GM21723 (cell line): ENCODE measurements at regions not wholly inside any gene's neighbourhood (a gene's known extent, or its start where the extent isn't known, plus 50 kb on each side); places are given as distances from the start of the nearest gene placed in this dataset.

Experiments used
- ATAC-seq: cut with Tn5 transposase; IDR thresholded peaks from one replicate; pipeline ENCODE4 v1.9.1; 2021; ENCODE audit warnings: mild to moderate bottlenecking, moderate library complexity; ENCODE audit not compliant: unreplicated experiment

GRCh38 chr6:82629921-82630320 is 266.3 kb downstream of the TPBG start:
- ATAC-seq, result no peak

- ATAC-seq, result no peak
These were observed 278.1 kb downstream of the TPBG start for GRCh38 chr6:82641677-82642076.

- ATAC-seq, result no peak
These were observed 282.1 kb downstream of the TPBG start for GRCh38 chr6:82645536-82646230.

DNA sequence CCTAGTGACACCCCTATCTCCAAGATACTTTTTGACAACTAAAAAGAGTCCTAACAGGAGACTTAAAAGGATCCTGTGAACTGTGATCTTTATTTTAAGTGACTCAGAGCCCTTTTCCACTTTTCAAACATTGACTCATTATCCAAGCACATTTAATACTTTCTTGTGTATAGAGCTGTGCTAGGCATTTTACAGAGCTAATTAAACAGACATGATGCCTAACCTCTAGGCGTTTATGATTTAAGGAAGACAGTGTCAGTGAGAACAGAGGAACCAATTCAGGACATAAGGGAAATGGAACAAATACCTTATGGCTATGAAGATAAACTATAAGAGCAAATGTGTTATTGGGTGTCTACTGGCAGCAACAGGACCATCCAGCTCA is 282.6 kb downstream of the TPBG start:
- no peak for ATAC-seq

- no peak for ATAC-seq
These were observed 288.3 kb downstream of the TPBG start for GRCh38 chr6:82651845-82652335.

GRCh38 chr6:82679232-82679631 is 315.6 kb downstream of the TPBG start:
- no peak for ATAC-seq

- ATAC-seq, result no peak
These were observed 316.6 kb downstream of the TPBG start for GRCh38 chr6:82680192-82680591.

- no peak for ATAC-seq
These were observed 317.6 kb downstream of the TPBG start for GRCh38 chr6:82681119-82681714.

- ATAC-seq, result no peak
These were observed 323.1 kb downstream of the TPBG start for GRCh38 chr6:82686719-82687118.

GRCh38 chr6:82687855-82688254 is 324.2 kb downstream of the TPBG start:
- ATAC-seq, result no peak

GRCh38 chr6:82690283-82690682 is 326.7 kb downstream of the TPBG start:
- no peak for ATAC-seq

DNA sequence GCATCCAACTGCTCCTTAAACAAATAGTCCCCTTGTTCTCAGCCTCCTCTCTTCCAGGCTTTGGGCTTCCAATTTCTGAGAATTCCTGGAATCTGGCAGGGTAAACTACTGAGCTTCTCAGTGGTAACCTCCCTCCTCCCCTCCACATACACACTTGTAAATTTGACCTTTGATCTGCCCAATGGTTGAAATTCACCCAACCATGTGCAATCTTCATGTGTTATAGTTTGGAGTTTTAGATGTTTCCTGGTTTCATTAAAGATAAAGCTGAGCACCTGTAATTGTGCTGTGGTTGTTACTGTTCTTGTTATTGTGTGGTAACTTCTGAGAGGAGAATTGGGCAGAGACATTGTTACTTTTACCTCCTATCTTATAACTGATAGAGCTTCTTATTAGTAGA is 328.4 kb downstream of the TPBG start:
- ATAC-seq, result no peak

DNA sequence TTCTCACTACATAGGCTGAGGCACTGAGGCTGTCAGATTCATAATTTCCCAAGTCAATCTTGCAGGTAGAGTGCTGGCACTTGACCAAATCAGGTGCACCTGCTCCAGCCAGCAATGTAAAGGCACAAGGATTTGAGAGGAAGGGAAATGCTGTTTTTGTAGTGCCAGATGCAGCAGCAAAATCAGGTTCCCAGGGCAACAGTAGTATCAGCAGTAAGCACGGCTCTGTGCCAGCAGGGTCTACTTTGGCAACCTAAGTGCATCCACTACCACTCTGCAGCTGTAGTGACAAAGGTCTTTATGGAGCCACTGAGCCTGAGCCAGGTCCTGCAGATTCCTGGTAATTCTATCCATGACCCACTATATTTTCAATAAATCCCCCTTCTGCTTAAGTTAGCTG is 329.5 kb downstream of the TPBG start:
- ATAC-seq, result no peak

DNA sequence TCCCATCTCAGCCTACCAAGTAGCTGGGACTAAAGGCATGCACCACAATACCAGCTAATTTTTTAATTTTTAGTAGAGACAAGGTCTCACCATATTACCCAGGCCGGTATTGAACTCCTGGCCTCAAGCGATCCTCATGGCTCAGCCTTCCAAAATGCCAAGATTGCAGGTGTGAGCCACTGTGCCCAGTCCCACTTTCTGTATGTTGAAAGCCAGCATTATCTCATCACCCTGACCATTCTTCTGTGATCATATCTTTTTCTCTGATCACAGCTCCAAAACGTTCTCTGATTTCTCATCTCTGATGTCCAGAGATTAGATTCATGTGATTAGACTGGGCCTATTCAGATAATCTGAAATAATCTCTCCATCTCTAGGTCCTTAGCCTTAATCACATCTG is 337.7 kb downstream of the TPBG start:
- ATAC-seq, result no peak

DNA sequence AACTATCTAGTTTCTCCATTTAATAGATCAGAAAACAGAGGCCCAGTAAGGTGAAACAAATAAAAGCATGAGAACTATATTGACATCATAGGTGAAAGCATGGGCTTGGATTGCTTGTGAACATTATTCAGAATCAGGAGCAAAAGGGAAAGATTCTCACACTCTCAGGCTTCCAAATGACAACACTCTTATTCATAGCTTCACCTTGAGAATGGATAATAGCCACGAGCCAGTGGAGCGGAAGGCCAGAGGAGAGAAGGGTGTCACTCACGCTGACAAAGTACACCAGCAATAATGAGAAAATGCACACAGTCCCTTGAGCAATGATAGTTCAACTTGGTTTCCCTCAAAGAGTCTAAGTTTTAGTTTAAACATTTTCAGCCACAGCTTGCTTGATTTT is 339.0 kb downstream of the TPBG start:
- no peak for ATAC-seq

DNA sequence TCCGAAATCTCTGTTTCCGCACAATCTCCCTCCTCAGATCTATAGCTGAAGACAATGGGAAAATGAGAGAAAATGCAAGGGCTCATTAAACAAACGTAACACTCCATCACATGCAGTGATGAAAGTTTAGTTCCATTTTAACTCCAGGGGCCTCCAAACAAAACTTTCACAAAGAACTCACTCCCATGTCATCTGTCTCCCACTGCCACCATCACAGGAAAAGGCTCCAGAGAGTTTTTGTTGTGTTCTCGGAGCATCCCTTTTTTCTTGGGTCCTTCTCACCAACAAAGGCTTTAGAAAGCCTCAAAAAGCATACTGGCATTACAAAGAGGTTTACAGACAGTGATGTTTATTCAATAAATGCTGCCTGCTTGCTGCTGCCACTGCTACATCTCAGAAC is 339.6 kb downstream of the TPBG start:
- no peak for ATAC-seq

GRCh38 chr6:82704045-82704444 is 340.4 kb downstream of the TPBG start:
- ATAC-seq, result no peak

- no peak for ATAC-seq
These were observed 342.0 kb downstream of the TPBG start for GRCh38 chr6:82705579-82705978.

DNA sequence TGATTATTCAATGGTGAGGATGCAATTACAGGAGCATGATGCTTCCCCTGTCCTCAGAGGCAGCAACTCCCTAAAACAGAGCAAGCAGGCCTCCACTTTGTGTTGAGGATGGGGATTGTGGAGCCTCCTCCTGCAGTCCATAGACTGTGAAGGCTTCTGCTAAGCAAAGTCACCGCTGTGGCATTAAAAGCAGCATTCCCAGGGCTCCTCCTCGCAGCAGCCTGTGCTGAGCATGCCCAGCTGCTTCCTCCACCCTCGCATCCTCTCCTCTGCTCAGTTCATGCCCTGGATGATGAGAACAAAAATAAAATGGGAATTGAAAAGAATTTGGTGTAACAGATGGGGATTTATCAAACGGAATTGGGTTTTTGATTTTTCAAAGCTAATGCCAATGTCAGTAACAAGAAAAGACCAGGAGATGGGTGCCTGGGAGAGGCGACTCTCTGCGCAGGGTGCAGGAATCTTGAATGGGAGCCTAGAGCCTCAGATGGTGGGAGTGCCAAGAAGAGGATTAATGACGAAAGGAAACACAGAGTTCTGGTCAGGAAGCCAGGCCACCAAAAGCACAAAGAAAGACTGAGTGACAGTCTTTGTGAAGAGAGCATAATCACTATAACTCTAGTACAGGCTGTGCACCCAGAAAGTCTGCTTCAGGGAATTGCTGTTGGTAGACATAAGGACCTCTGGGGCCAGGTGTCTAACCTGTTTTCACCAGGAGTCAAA is 347.6 kb downstream of the TPBG start:
- no peak for ATAC-seq

- no peak for ATAC-seq
These were observed 348.4 kb downstream of the TPBG start for GRCh38 chr6:82711971-82712370.

DNA sequence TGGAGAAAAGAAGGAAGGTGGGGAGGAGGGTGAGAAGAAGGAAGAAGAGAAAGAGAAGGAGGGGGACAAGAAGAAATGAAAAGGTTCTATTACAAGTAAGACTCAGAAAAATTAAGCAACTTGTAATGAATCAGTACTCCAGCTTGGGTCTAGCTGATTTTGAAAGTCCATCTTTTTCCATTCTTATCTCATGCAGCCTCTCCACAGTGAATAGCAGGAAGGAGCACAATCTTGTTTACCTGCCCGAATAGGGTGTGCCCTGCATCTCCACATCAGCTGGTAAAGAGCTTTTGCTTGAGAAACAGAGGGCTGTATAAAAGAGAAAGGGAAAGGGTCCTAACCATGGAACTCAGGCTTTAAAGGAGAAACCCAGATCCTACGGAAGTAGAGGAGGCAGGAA is 348.8 kb downstream of the TPBG start:
- no peak for ATAC-seq

- peak; percentile 60 for ATAC-seq
These were observed 349.2 kb downstream of the TPBG start for GRCh38 chr6:82712826-82713225.
